NCI-H748 (cell line): ENCODE measurements at regions not wholly inside any gene's neighbourhood (a gene's known extent, or its start where the extent isn't known, plus 50 kb on each side); places are given as distances from the start of the nearest gene placed in this dataset.

ENCODE experiments used
- DNase-seq: peaks from one replicate; lab custom pipeline; 2025; ENCODE audit not compliant: unreplicated experiment; lab: John Stamatoyannopoulos, UW

DNA sequence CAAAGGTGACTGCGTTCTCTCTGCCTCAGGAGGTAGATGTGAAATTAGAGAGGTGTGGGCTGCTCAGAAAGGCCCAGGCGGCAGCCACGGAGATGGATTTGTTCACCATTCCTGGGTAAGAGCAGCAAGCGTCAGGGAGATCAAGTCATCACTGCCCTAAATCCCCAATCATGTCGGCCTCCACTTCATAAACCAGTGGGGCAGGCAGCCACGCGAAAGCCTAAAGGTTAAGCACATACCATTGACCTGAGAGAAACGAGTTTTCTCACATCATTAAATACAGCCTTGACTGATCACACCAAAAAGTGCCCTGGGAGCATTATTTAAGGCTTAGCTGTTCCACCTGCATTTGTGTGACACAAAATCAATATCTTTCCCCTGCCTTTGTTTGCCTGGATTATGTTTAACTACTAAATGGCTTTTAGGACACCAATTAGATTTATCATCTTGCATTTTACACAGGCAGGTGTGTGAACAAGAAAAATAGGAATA is 50.7 kb upstream of the FOXB1 start:
- DNase-seq, result peak; percentile 97

DNA sequence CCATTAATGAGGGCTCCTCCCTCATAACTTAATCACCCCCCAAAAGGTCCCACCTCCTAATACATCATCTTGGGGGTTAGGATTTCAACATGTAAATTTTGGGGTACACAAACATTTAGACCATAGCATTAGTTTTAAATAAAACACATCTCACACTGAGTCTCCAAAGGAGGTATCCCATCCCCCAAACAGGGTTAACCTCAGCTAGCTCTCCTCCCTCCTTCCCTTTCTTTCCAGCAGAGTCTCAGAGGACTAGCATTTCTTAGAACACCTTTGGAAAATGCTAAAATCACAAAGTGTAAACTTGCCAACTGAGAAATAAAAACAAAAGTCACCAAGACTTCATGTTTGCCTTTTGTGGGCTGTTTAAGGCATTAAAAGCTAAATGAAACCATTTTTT is 51.2 kb upstream of the FOXB1 start:
- DNase-seq, result no peak

DNA sequence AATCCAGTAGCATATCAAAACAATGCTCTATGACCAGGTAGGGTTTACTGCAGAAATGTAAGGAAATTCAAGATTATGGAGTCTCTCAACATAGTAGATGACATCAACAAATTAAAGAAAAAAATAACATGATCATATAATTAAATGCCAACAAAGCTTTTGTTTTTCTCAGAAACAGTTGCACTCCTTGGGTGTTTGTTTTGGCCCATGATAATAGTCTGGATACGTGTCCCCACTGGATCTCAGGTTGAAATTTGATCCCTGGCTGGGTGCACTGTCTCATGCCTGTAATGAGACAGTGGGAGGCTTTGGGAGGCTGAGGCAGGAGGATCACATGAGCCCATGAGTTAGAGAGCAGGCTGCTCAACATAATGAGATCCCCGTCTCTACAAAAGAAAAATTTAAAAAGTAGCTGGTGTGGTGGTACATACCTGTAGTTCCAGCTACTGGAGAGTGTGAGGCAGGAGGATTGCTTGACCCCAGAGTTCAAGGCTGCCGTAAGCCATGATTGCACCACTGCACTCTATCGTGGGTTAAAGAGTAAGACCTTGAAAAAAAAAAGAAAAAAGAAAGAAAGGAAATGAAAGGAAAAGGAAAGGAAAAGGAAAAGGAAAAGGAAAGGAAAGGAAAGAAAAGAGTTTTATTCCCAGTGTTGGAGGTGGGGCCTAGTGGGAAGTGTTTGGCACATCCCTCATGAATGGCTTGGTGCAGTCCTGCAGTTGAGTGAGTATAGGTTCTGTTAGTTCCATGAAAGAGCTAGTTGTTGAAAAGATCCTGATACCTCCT is 53.3 kb upstream of the FOXB1 start:
- peak; percentile 36 for DNase-seq

DNA sequence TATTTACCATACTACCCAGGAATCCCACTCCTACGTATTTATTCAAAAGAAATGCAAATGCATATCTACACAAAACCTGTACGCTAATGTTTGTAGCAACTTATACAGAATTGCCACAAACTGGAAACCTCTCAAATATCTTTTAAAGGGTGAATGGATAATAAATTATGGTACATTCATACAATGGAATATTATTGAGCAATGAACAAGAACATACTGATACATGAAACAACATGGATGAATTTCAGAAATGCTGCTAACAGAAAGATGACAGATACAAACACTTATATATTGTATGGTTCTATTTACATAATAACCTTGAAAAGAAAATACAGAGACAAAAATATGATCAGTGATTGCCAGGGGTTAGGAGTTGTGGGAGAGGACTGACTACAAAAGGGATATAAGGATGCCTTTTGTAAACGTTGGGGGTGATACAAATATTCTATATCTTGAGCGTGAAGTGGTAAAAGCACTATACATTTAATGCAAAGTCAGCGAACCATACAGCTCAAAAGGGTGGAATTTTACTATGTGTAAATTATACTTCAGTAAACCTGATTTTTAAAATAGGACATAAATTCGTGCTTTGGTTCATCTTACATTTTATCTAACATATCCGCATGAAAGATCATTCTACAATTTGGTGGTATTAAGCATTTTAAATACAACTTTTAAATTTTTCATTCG is 55.0 kb upstream of the FOXB1 start:
- DNase-seq, result no peak

DNA sequence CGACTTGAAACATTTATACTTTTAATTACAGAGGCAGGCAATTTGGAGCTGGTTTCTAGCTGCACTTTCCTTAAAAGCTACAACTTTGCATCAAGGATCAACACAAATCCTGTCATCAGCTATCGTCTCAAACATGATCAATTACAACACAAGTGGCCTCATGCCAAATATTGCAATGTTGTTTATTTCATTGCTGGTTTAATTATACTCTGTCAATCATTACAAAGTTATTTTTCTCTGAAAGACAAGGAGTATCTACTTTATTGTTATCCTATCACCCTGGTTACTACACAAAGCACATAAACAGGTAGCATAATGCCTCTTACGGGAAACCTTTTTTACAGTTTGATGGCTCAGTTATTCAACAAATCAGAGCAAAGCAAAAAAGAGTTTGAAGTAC is 58.0 kb upstream of the FOXB1 start:
- peak; percentile 54 for DNase-seq

DNA sequence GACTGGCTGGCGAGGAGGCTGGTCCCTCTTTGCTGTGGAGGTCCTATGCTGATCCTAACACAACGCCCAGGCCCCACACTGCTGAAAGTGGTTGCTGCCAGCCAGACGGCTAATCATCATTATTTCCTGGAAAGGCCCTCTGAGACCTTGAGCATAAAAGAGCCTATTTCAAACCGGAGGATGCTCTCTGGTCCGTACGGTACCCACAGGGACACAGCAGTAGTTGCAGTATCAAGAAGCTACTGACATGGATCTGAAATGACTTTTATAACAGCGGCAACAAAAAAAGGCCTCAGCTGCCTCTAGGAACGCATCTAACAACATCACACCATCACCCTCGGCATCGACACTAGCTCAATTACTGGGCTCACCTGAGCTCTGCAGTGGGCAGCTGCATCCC is 59.1 kb upstream of the FOXB1 start:
- DNase-seq, result no peak

DNA sequence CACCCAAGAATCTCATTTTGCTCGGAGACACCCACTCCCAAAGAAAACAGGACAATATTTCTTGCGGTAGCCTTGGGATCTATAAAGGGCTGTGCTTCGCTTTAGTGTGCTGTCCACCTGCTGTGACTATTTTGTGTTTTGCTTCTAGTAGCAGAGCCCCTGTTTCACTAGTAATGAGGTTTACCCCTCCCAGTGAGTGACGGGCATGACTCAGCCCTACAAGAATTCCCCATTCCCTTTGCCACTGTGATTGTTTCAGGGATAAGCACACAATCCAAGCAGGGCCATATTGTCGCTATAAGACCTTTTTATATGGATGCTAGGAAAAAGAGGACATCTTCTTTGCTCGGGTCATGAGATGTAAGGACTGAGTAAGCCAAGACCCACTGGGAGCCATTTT is 62.5 kb upstream of the FOXB1 start:
- no peak for DNase-seq

DNA sequence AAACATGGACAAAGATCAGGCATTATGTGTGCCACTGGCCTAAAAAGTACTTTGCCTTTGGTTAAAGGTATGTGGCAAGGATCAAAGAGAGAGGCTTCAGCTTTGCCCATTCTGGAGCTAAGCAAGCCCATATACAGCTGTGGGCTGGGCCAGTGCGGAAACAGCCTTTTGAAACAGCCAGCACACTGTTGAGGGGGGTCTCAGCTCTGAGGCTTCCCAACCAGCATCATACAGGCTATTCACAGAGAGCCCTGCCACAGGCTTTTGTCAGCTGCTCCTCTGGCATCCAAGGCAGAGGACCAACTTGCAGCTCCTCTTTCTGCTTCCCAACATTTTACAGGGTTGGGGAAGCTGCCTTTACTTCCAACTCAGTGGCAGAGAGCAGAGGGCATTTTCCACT is 63.2 kb upstream of the FOXB1 start:
- DNase-seq, result no peak

DNA sequence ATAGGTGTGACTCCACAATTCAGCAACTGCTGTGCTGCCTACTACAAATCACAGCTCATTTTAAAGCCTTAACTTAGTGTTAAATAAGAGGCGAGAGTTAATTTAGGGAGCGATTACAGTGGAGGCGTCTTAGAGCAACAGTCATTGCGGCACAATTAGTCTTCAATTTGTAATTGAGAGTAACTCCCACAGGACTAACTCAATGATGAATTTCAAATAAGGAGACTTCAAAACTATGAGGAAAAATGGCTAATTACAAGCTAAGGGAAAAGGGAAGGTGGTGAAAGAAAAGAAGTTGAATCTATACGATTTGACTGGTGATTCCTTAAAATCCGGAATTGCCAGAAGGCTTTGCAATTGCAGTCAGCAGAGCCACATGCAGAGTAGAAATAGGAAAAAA is 63.7 kb upstream of the FOXB1 start:
- no peak for DNase-seq

DNA sequence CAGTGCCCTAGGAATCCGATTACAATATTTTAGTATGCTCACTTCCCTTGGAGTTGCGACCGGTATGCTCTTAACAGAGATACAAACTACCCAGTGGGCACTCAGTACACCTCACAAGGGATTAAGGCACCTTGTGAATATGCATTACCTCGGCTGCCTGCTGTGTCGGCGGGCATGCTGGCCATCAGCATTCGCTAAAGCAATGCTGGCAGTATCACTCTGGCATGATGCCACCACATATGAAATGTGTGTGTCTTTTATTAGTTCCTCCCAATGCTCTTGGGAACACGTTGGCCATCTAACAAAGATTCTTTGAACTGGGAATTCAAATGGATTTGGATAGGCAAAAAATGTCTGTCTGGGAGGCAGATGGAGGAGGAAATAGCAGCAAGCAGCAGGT is 67.4 kb upstream of the FOXB1 start:
- DNase-seq, result peak; percentile 10

DNA sequence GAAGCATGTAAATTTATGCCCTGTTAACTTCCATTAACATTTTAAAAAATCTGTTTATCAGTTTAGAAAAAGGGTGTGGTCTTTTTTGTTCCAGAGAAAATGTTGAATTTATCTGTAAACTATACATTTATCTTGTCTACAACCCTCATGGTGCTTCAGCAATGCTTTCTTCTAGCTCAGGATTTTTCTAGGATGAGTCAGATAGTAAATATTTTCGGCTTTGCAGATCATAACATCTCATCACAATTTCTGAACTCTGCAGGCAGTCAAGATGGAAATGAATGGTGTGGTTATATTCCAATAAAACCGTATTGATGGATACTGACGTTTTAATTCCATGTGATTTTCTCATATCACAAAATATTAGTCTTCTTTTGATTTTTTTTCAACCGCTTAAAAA is 70.5 kb upstream of the FOXB1 start:
- no peak for DNase-seq

DNA sequence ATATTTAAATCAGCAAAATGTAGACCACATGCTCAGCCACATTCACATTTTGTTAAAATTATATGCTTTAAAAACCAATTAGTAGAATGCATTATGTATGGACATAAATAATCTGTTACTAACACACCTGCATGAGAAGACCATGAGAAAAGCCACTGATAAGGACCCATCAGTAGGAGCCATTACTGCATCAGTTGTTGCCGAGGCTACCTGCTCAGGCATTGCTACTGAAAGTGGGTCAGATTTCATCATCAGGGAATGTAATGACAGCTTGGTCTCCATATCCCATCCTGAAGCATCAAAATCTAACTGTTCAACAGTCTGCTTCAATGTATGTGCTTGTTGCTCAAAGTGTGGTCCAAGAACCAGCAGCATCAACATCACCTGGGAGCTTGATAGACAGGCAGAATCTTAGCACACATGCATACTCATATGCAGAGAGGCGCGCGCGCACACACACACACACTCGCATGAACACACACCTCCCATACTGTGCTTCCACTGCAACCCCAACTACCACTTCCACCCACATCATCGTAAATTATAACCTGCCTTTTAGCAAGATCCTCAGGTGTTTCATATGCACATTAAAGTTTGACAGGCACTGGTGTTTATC is 72.4 kb upstream of the FOXB1 start:
- DNase-seq, result peak; percentile 47

DNA sequence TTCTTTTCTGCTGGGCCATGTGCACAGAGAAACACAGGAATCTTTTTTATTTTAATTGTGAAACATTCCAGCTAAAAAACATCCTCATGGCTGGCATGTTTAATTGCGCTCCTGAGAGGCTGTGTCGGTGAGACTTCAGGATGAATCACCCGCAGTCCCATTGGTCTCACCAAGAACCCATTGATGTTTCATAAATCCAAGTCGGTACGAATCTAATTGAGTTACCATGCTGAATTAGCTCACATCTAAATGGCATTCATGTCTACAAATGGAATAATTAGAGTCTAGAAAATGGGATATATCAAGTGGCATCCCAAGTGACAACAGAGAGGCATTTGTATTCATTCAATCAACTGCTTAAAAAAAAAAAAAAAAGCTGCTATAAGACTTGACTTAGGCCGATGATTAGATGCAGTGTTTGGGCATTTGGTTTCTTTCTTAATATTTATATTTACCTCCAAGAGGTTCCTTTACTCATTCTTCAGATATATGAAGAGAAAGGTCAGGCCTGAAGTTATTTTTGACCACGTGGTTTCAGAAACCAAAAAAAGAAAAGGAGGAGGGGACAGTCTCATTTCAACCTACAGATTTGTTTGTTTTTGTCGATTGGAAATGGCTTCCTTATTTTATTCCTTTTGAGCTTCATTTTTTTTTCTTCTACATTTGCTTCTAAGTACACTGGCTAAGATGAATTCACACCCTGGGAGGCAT is 79.1 kb upstream of the FOXB1 start:
- no peak for DNase-seq

DNA sequence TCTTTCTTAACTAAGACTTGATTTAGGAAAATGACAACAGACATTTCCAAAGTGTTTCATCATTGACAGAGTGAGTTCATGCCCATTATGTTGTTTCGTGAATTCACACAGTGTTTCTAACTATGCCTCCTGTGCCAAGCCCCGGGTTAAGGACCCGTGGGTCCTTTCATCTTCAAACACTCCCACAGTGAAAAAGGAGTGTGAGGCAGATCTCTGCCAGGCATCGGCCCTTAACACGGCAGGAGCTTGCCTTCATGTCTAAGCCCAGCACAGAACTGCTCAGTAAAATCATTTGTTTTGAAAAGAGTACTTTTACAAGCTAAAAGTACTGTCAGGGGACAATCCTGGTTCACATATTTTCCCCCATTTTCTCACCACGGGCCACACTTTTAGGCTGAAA is 80.0 kb upstream of the FOXB1 start:
- no peak for DNase-seq

DNA sequence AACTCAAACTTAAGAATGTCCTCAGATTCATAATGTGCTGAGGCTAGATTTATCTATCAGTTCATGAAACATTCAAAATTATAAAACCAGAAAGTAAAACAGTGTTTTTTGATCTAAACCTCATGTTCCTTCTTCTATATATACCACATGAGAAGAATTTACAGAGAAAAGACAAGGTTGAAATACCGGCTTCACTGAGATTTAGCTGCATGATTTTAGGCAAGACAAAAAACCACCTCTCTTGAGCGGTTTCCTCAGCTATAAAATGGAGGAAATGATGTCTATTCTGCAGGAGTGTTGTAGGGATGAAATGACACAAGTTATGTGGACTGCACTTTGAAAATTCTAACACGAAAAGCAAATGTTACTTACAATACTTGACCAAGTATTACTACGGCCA is 80.6 kb upstream of the FOXB1 start:
- no peak for DNase-seq

DNA sequence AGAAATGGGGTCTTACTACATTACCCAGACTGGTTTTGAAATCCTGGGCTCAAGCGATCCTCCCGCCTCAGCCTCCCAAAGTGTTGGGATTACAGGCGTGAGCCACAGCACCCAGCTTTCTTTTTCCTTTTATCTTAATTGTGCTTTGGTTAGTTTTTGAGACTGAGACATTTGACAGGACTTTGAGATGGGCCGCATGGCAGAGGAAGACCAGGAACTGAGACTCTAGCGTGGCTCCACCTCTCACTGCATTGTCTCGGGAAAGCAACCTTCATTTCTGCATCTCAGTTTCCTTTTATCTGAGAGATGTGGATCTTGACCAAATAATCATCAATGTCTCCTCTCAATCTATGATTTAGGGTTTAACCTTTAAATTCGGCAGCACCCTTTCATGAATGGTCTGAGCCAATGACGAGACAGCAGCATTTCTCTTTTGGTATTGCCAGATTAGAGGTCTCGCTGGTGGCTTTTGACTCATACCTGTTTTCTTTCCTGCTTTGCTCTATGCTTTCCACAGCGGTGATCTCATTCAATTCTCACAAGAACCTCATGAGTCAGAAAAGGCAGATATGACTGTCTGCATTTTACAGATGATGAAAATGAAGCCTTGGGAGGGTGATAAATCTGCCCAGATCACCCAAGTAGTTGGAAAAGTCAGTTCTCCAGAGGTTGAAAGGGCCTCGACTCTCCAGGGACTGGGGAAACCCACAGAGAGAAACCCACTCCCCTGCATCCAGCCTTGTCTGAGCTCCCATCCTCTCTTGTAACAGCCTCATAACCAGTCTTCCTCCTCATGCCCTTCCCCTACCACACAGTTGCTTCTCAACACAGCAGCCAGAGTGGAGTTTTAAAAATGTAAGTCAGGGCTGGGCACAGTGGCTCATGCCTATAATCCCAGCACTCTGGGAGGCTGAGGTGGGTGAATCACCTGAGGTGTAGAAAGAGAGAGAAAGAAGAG is 84.8 kb upstream of the FOXB1 start:
- DNase-seq, result no peak

DNA sequence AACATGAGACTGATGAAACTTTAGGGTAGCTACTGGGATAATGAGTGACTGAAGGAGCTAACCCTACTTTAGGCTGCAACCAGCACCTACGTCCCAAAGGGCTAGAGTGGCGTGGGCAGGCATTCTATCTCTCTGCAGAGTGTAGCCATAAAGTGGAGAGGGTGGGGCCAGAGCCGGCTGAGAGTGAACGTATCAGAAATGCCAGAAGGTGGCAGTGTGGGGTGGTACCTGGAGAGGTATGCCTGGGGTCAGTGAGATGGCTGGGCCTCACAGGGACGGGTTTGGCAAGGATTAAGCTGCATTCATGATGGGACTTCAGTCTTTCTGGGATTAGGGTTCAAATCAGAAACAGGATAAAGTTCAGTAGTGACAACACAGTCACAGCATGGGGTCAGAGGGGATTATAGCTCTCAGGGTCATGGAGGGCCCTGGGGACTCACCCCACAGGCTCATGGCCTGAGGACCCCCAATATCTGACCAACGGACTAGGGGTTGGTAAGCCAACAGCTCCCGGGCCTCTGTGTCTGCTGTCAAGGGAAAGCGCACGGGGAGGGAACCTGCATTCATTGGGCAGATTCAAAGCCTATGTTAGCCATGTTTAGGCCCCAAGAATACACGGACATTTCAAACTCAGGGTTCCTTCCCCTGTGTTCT is 86.5 kb upstream of the FOXB1 start:
- peak; percentile 81 for DNase-seq

DNA sequence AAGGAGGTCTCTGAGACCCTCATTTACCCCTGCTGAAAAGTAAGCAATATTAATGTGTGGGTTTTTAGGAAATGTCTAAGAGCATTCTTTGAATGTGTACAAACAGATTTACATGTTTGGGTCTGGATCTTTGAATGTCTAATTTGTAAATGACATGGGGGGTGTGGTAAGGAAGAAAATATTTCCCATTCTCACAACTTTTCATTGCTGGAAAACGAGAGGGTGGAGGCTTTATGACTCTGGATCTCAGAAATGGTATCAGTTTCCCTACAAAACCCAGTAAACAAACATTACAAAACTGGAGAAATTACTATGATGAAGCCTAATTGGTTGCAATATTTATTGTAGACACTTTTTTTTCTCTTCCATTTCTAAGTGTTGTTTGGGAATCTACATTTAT is 98.1 kb upstream of the FOXB1 start:
- no peak for DNase-seq

DNA sequence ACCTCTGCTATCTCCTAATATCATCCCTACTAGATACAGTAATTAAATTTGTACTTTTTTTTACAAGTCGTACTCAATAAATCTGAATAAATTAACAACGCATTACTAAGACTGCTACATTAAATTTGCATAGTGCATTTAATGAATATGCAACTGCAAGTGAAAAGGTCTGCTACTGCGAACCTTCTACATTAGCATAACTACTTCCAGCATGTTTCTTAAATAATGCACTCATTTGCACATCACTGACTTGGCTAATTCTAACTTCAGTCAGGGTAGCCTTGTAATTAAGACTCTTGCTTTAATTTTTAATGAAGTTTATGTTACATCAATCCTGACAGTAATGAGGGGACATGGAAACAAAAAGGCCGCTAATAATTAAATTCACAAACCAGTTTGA is 98.9 kb upstream of the FOXB1 start:
- no peak for DNase-seq
